H9 (cell line): ENCODE measurements at regions not wholly inside any gene's neighbourhood (a gene's known extent, or its start where the extent isn't known, plus 50 kb on each side); places are given as distances from the start of the nearest gene placed in this dataset.

Source experiments
- DNase-seq: peaks from one replicate; pipeline ENCODE4 v3.0.0-alpha.2; 2017
- H2AFZ ChIP-seq: one replicate; pipeline ENCODE4 v1.6.1; 2013; ENCODE audit warnings: mild to moderate bottlenecking, low read length, control low read depth, moderate library complexity
- H2AK5ac ChIP-seq: 2 replicates; pipeline ENCODE4 v1.6.1; 2013; ENCODE audit warnings: low read length, control low read depth, mixed read lengths; ENCODE audit not compliant: insufficient read length
- H2BK120ac ChIP-seq: one replicate; pipeline ENCODE4 v1.6.1; 2013; ENCODE audit warnings: low read depth, mild to moderate bottlenecking, low read length, control low read depth, inconsistent platforms; ENCODE audit not compliant: poor library complexity, severe bottlenecking
- H2BK12ac ChIP-seq: 2 replicates; pipeline ENCODE4 v1.6.1; 2013; ENCODE audit warnings: low read length, control low read depth, mixed read lengths, low read depth; ENCODE audit not compliant: insufficient read length
- H2BK15ac ChIP-seq: 2 replicates; pipeline ENCODE4 v1.6.1; 2013; ENCODE audit warnings: low read depth, low read length, control low read depth
- H2BK20ac ChIP-seq: one replicate; pipeline ENCODE4 v1.6.1; 2013; ENCODE audit warnings: low read depth, mild to moderate bottlenecking, low read length, control low read depth, inconsistent platforms; ENCODE audit not compliant: poor library complexity, severe bottlenecking
- H2BK5ac ChIP-seq: 2 replicates; pipeline ENCODE4 v1.6.1; 2013; ENCODE audit warnings: low read length, control low read depth, mixed read lengths; ENCODE audit not compliant: insufficient read length
- H3K14ac ChIP-seq: 2 replicates; pipeline ENCODE4 v1.6.1; 2013; ENCODE audit warnings: low read length, control low read depth; ENCODE audit not compliant: insufficient read depth
- H3K18ac ChIP-seq: 2 replicates; pipeline ENCODE4 v1.6.1; 2013; ENCODE audit warnings: low read depth, mild to moderate bottlenecking, mixed read lengths, low read length, control low read depth; ENCODE audit not compliant: insufficient read length
- H3K23ac ChIP-seq: 2 replicates; pipeline ENCODE4 v1.6.1; 2013; ENCODE audit warnings: low read length, control low read depth, mixed read lengths, low read depth; ENCODE audit not compliant: insufficient read length
- H3K23me2 ChIP-seq: 2 replicates; pipeline ENCODE4 v1.6.1; 2013; ENCODE audit warnings: low read depth, mild to moderate bottlenecking, mixed read lengths, low read length, control low read depth; ENCODE audit not compliant: insufficient read length, poor library complexity, severe bottlenecking
- H3K27ac ChIP-seq: 2 replicates; pipeline ENCODE4 v1.5.1; 2013; ENCODE audit warnings: low read length, control low read depth, mixed read lengths, low read depth; ENCODE audit not compliant: insufficient read length
- H3K27me3 ChIP-seq: 2 replicates; pipeline ENCODE4 v1.6.1; 2013; ENCODE audit warnings: low read length, control low read depth, inconsistent platforms; ENCODE audit not compliant: insufficient read depth
- H3K4ac ChIP-seq: 2 replicates; pipeline ENCODE4 v1.6.1; 2013; ENCODE audit warnings: low read depth, mild to moderate bottlenecking, control low read depth, inconsistent platforms, low read length, moderate library complexity
- H3K4me1 ChIP-seq: 2 replicates; pipeline ENCODE4 v1.6.1; 2013; ENCODE audit warnings: low read length, control low read depth, inconsistent platforms; ENCODE audit not compliant: insufficient read depth
- H3K4me2 ChIP-seq: 2 replicates; pipeline ENCODE4 v1.6.1; 2013; ENCODE audit warnings: low read length, control low read depth, mixed read lengths; ENCODE audit not compliant: insufficient read length, insufficient read depth
- H3K56ac ChIP-seq: 2 replicates; pipeline ENCODE4 v1.6.1; 2013; ENCODE audit warnings: low read depth, mild to moderate bottlenecking, mixed read lengths, low read length, control low read depth; ENCODE audit not compliant: insufficient read length
- H3K79me1 ChIP-seq: 2 replicates; pipeline ENCODE4 v1.6.1; 2013; ENCODE audit warnings: low read depth, mild to moderate bottlenecking, moderate library complexity, low read length, control low read depth, inconsistent platforms; ENCODE audit not compliant: insufficient read depth, poor library complexity, severe bottlenecking
- H3K79me2 ChIP-seq: 2 replicates; pipeline ENCODE4 v1.6.1; 2013; ENCODE audit warnings: low read length, control low read depth, inconsistent platforms; ENCODE audit not compliant: insufficient read depth
- H3K9ac ChIP-seq: 2 replicates; pipeline ENCODE4 v1.6.1; 2013; ENCODE audit warnings: low read length, control low read depth, mixed read lengths; ENCODE audit not compliant: insufficient read length; ENCODE audit errors: extremely low read depth
- H3K9me3 ChIP-seq: one replicate; pipeline ENCODE4 v1.6.1; 2013; ENCODE audit warnings: low read depth, low read length, inconsistent platforms; ENCODE audit not compliant: control insufficient read depth
- H3T11ph ChIP-seq: one replicate; pipeline ENCODE4 v1.6.1; 2013; ENCODE audit warnings: mild to moderate bottlenecking, low read length, control low read depth, inconsistent platforms
- H4K20me1 ChIP-seq: one replicate; pipeline ENCODE4 v1.6.1; 2013; ENCODE audit not compliant: control insufficient read depth, insufficient read length, insufficient read depth
- H4K5ac ChIP-seq: 2 replicates; pipeline ENCODE4 v1.6.1; 2013; ENCODE audit warnings: low read depth, mild to moderate bottlenecking, mixed read lengths, low read length, control low read depth; ENCODE audit not compliant: insufficient read length
- H4K8ac ChIP-seq: replicated peaks from 2 replicates; pipeline ENCODE4 v1.6.1; 2013; ENCODE audit warnings: low read length, control low read depth, mixed read lengths, low read depth; ENCODE audit not compliant: insufficient read length
- H4K91ac ChIP-seq: 2 replicates; pipeline ENCODE4 v1.6.1; 2013; ENCODE audit warnings: low read depth, mild to moderate bottlenecking, moderate library complexity, mixed read lengths, low read length, control low read depth; ENCODE audit not compliant: insufficient read length
- H3K27ac Mint-ChIP-seq, 3 experiments: 2 replicates in 2 of 3; 3 replicates in 1 of 3; pipeline ENCODE4 v1.8.0; 2020 to 2021; ENCODE audit warnings: mixed read lengths in 3 of 3, mild to moderate bottlenecking in 1 of 3, moderate library complexity in 1 of 3
- H3K27me3 Mint-ChIP-seq: 2 replicates; pipeline ENCODE4 v1.8.0; 2021; ENCODE audit warnings: low read depth, mild to moderate bottlenecking, moderate library complexity, mixed read lengths
- H3K36me3 Mint-ChIP-seq, 3 experiments: 2 replicates in 2 of 3; 3 replicates in 1 of 3; pipeline ENCODE4 v1.8.0; 2020 to 2021; ENCODE audit warnings: low read depth in 3 of 3, mixed read lengths in 3 of 3; ENCODE audit not compliant: insufficient read depth in 1 of 3
- H3K4me1 Mint-ChIP-seq, 2 experiments: 2 replicates each; pipeline ENCODE4 v1.8.0; 2020; ENCODE audit warnings: mixed read lengths in 2 of 2
- H3K4me3 Mint-ChIP-seq, 2 experiments: 2 replicates in 1 of 2; 3 replicates in 1 of 2; pipeline ENCODE4 v1.8.0; 2020 to 2021; ENCODE audit warnings: mild to moderate bottlenecking in 2 of 2, mixed read lengths in 2 of 2, moderate library complexity in 1 of 2
- H3K9me3 Mint-ChIP-seq, 2 experiments: 2 replicates in 1 of 2; 3 replicates in 1 of 2; pipeline ENCODE4 v1.8.0; 2020; ENCODE audit warnings: mild to moderate bottlenecking in 2 of 2, mixed read lengths in 2 of 2, moderate library complexity in 1 of 2
- WGBS: extraction: QIAGEN DNeasy Blood & Tissue Kit; methylation state at CpG from one replicate; pipeline ENCODE4 v1.1.7; 2013; ENCODE audit warnings: missing lambda C conversion rate, low lambda C conversion rate, mixed read lengths; ENCODE audit not compliant: insufficient read length; ENCODE audit errors: extremely low coverage; 5-methylcytosine and 5-hydroxymethylcytosine counted together
- TF ChIP-seq, protein P1 (sequence below): fragments of 200-600 bp; sonication (generic); conservative IDR thresholded peaks from 3 replicates; pipeline ENCODE4 v1.8.0; 2021; ENCODE audit warnings: antibody characterized with exemption, mild to moderate bottlenecking

GRCh38 chr7:65230231-65230630 lies 143.4 kb upstream of the ZNF92 start:
- H3K4me2 ChIP-seq, result no peak overlapping the region
- no peak overlapping the region for H2BK5ac ChIP-seq
- H4K91ac ChIP-seq, result no peak overlapping the region
- H3K27ac Mint-ChIP-seq, result no peak overlapping the region
- H3K23me2 ChIP-seq, result no peaks in the 10 kb centered on the region
- no peak overlapping the region for H3K23ac ChIP-seq
- H2AK5ac ChIP-seq, result no peak overlapping the region
- H3K79me2 ChIP-seq, result no peaks in the 10 kb centered on the region
- no peak overlapping the region for H2BK15ac ChIP-seq
- no peak overlapping the region for H3T11ph ChIP-seq
- no peak overlapping the region for H2BK12ac ChIP-seq
- no peaks in the 10 kb centered on the region; a peak in 1 of 5 replicates for H3K9me3 Mint-ChIP-seq
- no peaks in the 10 kb centered on the region for H3K36me3 Mint-ChIP-seq
- TF ChIP-seq, protein P1, sequence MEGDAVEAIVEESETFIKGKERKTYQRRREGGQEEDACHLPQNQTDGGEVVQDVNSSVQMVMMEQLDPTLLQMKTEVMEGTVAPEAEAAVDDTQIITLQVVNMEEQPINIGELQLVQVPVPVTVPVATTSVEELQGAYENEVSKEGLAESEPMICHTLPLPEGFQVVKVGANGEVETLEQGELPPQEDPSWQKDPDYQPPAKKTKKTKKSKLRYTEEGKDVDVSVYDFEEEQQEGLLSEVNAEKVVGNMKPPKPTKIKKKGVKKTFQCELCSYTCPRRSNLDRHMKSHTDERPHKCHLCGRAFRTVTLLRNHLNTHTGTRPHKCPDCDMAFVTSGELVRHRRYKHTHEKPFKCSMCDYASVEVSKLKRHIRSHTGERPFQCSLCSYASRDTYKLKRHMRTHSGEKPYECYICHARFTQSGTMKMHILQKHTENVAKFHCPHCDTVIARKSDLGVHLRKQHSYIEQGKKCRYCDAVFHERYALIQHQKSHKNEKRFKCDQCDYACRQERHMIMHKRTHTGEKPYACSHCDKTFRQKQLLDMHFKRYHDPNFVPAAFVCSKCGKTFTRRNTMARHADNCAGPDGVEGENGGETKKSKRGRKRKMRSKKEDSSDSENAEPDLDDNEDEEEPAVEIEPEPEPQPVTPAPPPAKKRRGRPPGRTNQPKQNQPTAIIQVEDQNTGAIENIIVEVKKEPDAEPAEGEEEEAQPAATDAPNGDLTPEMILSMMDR, result no peak
- H3K14ac ChIP-seq, result no peak overlapping the region
- no peak overlapping the region for H2AFZ ChIP-seq
- no peak overlapping the region for H2BK20ac ChIP-seq
- H4K5ac ChIP-seq, result no peak overlapping the region
- H3K4me3 Mint-ChIP-seq, result no peak overlapping the region
- H2BK120ac ChIP-seq, result no peak overlapping the region
- no peak overlapping the region for H4K8ac ChIP-seq
- no peaks in the 10 kb centered on the region; the same call in 1 of the 2 replicates for H3K27me3 Mint-ChIP-seq
- no peaks in the 10 kb centered on the region for H3K79me1 ChIP-seq
- no peak overlapping the region for H3K4ac ChIP-seq
- H3K56ac ChIP-seq, result no peak overlapping the region
- H3K9ac ChIP-seq, result no peak overlapping the region
- peaks cover 15 to 20% of the 10 kb centered on the region in 2 experiments for H3K4me1 Mint-ChIP-seq
- H3K9me3 ChIP-seq, result no peaks in the 10 kb centered on the region
- H3K27me3 ChIP-seq, result no peaks in the 10 kb centered on the region
- WGBS, result no CpG with 5 or more reads among the region's 1 CpG
- no peaks in the 10 kb centered on the region for H4K20me1 ChIP-seq
- DNase-seq, result no peak
- H3K27ac ChIP-seq, result no peak overlapping the region
- H3K18ac ChIP-seq, result no peak overlapping the region
- H3K4me1 ChIP-seq, result peaks cover 3% of the 10 kb centered on the region; the same call in 1 of the 2 replicates
